GM19452 (cell line): ENCODE measurements at regions not wholly inside any gene's neighbourhood (a gene's known extent, or its start where the extent isn't known, plus 50 kb on each side); places are given as distances from the start of the nearest gene placed in this dataset.

Source experiments
- ATAC-seq: cut with Tn5 transposase; IDR thresholded peaks from one replicate; pipeline ENCODE4 v1.9.1; 2021; ENCODE audit not compliant: unreplicated experiment

DNA sequence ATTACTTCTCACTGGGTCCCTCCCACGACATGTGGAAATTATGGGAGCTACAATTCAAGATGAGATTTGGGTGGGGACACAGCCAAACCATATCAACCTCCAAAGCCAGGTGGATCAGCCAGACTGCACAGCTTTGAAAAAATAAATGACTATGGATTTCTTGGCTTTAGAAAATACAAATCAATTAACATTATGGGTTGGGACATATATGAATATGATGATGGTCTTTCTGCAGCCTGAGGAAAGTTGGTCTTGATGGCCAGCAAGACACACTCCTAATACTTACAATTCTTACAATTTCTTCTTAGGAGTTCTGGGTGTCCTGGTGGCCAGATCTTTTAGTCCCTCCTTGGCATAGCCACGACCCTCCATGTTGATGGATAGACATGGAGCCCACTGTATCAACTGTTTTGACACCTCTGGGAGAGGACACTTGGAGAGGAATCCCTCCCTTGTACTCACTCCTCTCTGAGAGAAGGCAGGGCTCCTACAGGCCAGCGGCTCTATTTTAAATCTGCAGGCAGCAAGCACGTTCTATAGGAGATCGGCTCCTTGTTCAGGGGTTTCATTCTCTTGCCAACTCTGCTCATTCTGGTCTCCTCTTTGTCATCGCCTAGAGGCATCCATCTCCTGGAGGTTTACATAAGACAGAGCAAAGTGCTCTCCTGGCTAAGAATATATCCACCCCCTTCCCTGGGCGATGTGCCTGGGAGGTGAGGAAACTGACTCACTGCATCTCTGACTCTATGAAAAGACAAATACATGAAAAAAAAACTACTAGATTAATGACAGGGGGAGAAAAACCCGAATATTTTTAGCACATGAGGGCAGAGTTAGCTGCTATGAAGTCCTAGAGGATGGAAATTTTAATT is 145.9 kb downstream of the CARTPT start:
- ATAC-seq = no peak

DNA sequence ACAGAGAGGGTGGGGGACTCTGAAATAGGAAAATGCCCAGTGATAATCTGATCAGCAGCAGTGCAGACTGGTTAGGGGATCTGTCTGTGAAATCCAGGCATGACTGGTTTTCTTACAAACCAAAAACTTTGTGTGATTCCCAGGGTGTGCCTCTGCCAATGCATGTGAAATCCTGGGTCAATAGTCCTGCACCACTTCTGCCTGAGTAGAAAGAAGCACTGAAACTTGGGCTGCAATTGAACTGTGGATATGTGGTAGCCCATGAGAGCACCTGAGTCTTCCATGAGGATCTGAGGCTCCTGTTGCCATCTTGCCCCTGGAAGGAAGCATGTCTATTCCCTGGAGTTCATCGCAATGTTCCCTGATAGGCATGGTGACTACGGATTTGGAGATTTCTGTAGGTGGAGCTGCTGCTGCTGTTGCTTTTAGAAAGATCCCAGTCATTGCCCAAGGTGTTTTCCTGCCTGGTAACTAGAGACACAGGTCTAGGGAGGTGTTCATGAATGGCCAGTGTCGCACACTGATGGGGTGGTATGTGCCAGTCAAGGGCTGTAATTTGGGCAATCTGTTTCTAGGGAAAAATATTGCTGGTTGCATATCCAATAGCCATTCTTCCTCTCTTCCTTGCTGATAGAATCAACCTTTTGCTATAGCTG is 146.7 kb downstream of the CARTPT start:
- no peak for ATAC-seq

DNA sequence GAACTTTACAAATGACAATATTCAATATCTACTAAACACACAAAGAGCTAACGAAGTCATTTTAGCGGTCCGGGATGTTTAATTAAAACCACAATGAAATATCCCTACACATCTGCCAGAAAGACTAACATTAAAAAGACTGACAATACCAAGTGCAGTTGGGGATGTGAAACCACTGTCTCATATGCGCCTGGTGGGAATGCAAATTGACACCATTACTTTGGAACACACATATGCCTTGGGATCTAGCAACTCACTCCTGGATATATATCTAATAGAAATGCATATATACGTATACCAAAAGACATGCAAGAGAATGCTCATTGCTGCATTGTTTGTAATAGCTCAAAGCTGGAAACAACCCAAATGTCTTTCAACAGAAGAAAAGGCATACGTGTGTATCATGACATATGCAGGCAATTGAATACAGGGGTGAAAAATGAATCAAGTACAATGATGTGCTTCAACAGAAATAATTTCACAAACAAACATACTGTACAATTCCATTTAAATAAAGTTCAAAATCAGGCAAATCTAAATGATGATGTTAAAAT is 153.3 kb downstream of the CARTPT start:
- ATAC-seq = no peak

DNA sequence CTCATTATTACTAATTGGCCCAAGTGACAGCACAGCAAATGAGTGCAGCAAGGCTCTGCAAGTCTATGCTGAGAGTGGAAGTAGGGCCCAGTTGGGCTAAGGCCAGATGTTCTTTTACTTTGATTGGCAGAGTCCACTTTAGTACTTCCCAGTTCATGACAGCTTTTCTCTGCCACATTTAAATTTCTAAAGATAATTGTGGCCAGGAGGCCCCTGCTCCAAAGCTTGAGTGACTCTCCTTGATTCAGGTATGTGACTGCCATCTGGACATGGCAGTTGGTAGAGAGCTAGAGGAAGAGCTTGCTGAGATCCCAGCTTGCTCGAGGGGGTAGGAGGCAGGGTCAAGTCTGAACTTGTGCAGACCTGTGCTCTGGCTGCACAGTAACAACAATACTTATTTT is 154.1 kb downstream of the CARTPT start:
- ATAC-seq = no peak

DNA sequence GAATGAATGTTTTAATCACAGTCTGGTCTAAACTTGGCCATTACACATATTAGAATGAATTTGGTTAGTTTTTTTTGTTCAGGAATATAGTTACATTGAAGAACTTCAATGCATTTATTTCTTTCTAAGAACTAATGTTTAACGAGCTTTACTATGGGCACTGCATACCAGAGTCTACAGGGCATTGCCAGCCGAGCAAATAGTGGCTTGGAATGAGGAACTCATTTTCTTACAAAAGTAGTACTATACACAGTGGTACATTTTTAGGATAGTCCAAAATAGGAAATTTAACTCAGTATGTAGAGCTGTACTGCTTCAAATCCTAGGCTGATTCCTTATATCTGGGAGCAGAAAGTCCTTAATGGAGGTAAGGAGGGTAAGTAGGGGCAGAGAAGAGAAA is 155.4 kb downstream of the CARTPT start:
- no peak for ATAC-seq

DNA sequence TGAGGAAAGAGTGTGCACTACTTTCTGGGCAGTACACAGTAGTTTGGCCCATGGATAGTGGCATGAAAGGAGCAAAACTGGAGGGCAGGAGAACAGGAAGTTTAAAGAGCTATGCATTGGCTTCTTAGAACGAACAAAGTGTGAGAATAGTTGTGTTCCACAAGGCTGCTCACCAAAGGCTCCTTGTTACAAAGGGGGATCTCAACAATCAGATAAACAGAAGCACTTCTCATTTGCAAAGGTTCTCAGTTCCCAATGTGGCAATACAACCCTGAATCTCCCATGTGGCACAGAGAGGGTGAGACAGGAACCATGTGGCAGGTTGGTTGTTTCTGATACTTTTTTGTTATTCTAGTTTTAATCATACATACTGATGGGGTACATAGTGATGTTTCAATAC is 158.4 kb downstream of the CARTPT start:
- no peak for ATAC-seq

DNA sequence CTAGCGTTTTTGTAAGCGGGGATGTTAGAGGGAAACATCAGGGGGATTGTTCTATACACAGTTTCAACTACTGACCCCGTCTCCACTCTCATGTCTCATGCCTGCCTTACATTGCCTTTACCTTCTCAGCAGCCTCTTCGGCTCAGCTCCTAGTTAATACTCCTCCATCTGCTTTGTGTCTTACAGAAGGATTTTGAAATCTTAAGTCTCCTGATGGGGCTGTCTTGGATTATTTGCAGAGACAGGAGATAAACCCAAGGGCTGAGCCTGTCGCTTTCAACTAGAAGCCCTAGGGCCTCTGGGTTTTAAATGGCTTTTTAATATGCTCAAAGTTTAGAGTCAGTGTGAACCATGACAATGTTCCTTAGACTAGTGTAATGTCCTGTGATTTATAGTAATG is 161.5 kb downstream of the CARTPT start:
- ATAC-seq = no peak

DNA sequence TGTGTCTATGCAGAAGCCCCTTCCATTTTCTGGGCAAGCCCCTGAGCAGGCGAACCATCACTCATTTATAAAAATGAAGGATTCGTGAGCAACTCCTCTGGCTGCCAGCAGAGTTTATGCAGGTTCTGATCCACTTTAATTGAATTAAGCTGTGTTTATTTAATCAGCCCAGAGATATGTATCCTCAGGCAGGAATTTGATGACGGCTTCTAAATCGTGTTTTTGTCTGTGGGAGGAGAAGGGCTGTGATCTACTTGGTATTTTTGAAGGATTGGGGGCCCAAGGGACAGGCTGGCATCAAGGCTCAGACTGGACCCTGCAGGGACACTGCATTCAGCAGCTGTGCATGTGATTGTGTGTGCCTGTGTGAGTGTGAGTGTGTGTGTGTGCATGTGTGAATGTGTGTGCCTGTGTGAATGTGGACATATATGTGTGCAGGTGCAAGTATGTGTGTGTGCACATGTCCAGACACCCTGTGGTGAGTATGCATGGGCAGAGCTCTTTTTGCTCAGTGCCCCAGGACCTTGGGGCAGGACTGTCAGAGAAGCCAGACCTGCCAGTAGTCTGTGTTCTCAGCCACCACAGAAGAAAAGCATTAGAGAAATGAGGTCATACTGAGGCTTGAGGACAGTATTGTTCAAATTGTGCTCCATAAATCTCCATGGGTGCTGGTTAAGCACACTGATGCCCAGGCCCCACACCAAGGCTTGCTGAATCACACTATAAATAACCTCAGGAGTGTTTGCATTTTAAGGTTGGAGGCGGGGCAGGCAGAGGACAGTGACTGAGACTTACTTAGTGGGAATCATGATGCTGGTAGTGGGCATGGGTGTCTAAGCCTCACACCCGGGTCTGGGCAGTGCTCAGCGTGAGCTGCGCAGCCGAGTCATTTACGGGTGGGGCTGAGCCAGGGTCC is 164.0 kb downstream of the CARTPT start:
- no peak for ATAC-seq

DNA sequence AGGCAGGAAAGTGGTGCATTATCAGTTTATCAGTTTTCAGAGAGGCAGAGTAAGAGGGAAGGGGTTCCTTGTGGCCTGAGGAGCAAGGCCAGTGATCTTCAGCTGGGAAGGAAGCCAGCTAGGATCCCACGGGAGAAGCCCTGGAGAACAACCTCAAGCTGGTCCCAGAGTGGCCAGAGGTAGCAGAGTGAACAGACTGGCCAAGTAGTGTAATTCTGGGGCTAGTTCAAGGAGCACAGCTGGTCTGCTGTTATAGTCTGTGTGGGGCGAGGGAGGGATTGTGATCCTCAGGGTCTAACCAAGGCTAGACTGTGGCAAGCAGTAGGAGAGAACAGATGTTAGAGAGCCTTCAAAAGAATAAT is 164.6 kb downstream of the CARTPT start:
- no peak for ATAC-seq

DNA sequence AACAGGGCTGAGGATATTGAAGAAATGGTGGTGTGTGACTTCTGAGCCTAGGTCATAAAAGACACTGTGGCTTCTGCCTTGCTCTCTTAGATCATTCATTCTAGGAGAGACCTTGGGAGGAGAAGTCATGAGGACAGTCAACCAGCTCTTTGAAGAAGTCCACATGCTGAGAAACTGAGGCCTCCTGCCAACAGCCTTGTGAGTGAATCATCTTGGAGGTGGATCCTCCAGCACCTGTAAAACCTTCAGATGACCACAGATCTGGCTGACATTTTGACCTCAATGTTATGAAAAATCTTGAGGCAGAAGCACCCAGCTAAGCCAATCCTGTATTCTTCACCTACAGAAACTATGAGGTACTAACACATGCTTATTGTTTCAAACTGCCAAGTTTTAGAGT is 165.9 kb downstream of the CARTPT start:
- no peak for ATAC-seq

DNA sequence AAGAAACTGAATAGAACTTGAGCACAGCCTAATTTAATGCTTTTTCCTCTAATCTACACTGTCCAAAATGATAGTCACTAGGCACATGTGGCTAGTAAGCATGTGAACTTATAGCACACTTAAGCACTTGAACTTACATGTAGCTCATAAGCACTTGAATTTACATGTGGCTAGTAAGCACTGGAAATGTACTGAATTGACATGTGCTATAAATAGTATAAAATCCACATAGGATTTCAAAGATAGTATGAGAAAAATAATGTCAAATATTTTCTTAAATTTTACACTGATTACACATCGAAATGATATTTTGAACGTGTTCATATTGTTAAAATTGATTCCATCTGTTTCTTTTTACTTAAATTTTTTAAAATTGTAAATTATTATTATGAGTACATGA is 167.3 kb downstream of the CARTPT start:
- ATAC-seq = no peak

DNA sequence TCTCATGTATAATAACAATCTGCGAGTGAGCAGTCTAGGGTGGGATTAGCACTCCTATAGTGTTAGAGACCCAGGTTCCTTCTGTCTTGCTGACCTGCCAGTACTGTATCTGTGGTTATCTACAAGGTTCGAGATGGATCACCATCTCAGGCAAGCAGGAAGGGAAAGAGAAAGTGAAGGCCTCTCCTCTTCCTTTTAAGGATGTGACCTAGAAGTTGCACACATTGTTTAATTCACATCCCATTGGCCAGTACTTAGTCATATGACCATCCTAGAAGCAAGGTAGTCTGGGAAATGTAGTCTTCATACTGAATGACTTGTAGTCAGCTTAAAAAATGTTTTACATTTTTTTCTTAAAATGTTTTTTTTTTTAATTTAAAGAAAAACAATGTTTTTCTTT is 168.6 kb downstream of the CARTPT start:
- ATAC-seq = peak; percentile 97

DNA sequence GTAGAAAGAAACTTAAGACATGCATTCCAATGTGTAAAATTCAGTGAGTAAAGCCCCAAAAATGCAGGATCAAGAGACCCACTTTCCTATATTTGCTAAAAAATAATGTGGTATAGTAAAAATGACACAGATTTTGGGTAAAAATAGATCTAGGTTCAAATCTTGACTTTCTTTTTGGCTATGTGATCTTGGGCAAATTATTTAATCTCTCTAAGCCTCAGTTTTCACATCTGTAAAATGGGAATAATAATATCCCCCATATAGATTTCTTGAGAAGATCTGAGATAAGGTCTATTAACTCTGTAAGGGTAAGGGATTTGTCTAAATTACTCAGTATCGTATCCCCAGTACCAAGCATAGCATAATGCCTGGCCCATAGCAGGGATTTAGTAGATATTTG is 172.3 kb downstream of the CARTPT start:
- ATAC-seq = no peak

DNA sequence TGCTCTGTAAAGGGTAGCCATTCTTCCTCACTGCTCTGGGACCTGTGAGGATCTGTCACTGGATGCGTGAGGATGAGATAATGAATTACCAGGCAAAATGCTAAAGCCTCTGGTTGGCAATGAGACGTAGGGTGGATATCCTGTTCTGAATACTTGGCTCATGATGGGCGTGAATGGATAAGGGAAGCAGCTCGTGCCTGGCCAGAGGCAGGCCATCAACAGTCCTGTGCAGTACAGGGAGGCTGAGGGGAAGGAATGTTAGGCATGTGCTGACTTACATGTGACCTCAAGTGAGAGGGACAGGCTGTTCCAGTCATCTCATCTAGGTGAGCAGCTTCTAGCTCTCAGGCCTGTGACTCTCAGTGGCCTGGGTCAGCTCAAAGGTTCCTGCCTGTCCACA is 172.8 kb downstream of the CARTPT start:
- ATAC-seq = no peak

DNA sequence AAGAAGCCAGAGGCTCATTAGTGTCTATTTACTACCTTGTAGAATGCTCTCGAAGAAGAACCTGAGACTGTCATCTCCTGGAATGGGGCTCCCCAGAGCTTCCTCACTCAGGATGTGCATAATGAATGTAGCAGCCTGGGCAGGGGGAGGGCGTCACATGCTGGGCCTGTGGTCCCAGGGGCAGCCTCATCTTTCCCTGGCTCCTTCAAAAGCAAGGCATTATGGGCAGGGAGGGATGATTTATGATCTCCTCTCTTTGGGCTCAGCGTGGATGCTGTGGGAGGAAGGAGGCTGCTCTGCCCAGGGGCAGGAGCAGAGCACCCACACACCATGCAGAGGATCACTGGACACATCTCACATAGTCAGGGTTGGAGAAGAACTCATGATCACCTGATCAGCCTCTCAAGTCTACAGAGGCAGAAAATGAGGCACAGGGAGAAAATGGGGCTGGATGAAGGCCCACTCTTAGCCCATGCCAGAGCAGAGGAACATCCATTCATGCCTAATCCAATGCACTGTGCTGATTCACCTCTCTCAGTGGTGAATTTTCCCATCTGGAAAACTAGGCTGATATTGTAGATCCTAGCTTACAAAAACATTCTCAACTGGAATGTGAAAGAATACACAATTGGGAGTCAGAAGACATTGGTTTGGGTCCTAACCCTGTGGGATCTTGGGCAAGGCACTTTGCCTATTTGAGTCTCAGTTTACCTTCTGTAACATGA is 173.7 kb downstream of the CARTPT start:
- no peak for ATAC-seq

DNA sequence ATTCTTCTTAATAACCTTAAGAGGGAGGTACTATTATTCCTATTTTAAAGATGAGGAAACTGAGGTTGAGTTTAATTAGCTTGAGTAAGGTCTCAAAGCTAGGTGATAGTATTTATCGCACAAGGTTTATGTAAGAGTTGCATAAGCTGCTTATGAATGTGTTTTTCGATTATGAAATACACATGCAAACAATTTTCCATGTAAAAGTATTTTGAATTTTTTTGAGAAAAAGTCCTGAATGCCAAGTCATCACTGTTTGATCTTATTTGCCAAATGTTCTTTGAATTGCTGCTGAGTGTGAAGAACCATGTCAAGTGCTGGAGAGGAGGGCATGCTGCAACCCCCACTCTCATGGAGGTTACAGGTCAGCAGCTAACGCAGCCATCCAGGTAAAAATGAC is 174.4 kb downstream of the CARTPT start:
- no peak for ATAC-seq

DNA sequence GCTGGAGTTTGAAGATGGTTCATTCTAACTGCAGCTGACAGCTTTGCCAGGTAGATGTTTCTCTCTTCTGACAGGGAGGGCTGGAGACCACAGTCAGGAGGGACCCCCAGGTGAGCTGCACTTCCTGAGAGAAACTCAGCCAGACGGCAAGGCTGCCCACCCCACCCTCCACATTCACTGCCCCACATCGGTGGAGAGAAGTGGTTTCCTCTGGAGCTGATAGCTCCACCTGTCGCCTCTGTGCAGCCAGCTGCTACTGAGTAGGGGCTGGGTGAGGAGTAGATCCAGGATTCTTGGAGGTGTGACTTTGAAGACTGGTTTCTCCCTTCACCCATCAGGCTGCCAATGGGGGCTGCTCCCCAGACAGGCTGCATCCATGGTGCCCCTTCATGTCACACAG is 175.0 kb downstream of the CARTPT start:
- ATAC-seq = no peak

DNA sequence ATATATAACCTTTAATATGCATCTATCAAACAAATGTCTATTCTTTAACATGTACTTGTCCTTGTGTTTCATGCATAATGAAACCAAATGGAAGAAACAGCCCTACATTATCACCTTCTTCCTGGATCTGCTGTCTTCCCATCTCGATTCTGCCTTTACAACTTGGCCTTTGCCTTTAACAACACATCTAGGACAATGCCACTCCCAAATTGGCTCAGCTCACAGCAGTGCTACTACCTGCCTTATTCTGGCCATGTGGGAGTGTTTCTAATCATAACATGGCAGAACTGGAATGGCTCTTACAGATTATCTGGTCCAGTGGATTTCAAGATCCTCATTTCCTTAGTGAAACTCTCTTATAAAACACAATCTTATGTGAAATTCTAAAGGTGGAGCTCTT is 176.5 kb downstream of the CARTPT start:
- ATAC-seq = no peak

DNA sequence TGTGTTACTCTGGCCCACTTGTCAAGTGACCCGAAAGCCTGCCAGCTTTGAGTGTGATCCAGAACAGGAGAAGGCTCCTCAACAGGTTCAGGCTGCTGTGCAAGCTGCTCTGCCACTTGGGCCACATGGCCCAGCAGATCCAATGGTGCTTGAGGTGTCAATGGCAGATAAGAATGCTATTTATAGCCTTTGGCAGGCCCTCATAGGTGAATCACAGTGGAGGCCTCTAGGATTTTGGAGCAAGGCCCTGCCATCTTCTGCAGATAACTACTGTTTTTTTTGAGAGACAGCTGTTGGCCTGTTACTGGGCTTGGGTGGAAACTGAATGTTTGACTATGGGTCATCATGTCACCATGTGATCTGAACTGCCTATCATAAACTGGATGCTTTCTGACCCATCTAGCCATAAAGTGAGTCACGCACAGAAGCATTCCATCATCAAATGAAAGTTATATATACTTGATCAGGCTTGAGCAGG is 180.8 kb downstream of the CARTPT start:
- ATAC-seq = no peak

DNA sequence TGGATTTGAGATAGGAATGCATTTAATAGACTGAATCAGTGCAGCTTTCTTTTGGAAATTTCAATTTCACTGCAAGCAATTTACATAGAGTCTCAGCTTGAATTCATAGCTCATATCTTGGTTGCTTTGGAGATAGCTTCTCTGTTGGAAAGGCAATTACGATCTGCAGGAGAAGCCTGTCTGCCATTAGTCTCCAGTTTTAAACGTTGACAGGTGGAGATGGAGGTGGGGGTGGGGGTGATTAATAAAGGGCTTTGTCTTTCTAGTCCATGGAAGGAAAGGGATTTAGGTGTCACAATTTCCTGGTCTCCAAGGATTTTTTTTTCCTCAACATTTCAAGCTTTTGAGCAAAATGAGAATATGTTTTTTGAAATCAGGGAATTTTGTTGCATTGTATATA is 184.7 kb downstream of the CARTPT start:
- no peak for ATAC-seq

DNA sequence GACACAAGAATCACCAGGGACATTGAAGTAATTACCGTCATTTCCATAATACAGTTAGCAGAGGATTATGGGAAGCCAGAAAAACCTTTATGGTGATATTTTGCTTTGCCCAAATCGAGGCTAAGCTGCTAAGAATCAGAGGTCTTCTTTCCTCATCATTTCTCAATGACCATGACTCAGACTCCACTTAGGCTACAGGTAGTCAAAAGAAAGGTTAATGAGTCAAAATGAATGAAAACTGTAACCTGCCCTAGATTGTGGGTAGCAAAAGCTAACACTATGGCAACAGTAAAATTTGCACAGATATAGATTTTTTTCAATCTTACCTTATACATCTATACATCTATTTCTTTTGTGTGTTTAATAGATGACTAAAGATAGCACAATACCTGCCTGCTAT is 185.8 kb downstream of the CARTPT start:
- ATAC-seq = no peak
